ENCODE measurements at regions not wholly inside any gene's neighbourhood (a gene's known extent, or its start where the extent isn't known, plus 50 kb on each side); places are given as distances from the start of the nearest gene placed in this dataset.
"Not testable (repeated sequence)": the region's sequence is repeated elsewhere in the genome, so short reads cannot be mapped to it uniquely, and the experiment has no call there.

DNA sequence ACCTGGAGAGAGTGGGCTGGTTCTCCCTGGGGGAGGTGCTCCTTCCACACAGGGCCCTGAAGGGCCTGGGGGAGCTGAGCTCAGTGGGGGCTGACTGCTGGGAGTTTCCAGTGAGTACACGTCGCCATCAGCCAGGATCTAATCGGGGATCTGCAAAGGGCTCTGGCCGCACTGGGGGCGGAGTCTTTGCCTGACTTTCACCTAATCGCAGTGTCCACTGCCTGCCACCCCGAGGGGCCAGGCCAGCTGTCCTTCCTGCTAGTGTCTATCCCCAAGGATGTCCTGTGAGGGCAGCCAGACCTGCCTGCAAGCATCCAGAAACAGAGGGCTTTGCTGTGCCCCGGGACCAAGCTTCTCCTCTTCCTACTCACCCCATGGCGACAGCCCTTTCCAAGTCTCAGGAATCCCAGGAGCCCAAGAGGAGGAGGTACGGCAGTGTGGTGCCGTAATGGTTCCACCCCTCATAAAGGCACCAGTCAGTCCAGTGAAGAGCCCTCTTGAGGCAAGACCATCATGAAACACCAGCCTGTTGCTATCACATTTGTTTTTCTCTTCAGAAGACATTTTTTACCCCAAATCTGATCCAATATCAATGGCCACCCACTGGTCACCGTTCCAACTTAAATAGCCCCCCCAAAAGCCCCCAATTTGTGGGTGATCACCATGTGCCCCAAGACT is 243.1 kb upstream of the ECI2 start:
- DNase-seq (ENCODE audit: low read depth): no peak

- no peak for DNase-seq (ENCODE audit: low read depth)
These were observed 242.2 kb upstream of the ECI2 start for GRCh38 chr6:4377603-4378002.

GRCh38 chr6:4374216-4374615 is 238.8 kb upstream of the ECI2 start:
- no peak for DNase-seq (ENCODE audit: low read depth)

GRCh38 chr6:4372866-4373265 is 237.5 kb upstream of the ECI2 start:
- DNase-seq (ENCODE audit: low read depth): no peak

- peak; percentile 40 for DNase-seq (ENCODE audit: low read depth)
These were observed 236.0 kb upstream of the ECI2 start for GRCh38 chr6:4371207-4371921.

DNA sequence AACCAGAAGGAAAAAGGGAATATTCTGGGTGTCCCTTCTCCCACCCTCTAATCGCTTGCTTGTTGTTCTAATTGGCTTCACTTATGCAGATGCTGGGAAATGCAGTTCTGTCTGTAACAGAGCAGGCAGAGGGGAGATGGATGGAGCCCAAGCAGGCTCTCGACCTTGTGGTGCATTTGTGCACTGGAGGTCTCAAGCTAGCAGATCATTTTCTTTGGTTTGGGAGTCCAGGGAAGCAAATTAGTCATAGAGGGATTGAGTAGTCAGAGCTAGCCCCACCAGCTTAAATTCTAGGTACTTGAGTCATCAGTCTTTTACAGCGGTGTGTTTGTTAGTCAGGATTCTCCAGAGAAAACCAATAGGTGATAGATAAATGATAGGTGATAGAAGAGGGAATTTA is 234.7 kb upstream of the ECI2 start:
- DNase-seq (ENCODE audit: low read depth): peak; percentile 55

GRCh38 chr6:4369616-4370015 is 234.2 kb upstream of the ECI2 start:
- peak; percentile 20 for DNase-seq (ENCODE audit: low read depth)

GRCh38 chr6:4368649-4369048 is 233.3 kb upstream of the ECI2 start:
- no peak for DNase-seq (ENCODE audit: low read depth)

DNA sequence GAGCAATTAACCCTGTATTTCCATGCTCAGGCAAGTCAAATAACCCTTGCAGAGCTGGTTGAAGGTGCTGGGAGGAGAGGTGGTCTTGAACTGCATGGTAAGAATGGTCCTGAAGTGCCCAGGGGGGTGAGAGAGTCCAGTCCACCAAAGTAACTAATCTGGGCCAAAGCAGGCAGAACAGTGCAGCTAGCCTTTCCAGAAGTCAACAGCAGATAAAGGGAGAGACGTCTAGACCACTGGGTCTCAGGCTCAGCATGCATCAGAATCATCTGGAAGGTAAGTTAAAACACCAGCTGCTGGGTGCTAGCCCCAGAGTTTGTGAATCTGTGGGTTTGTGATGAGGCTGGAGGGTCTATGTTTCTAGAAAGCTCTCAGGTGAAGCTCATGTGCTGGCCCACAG is 232.3 kb upstream of the ECI2 start:
- no peak for DNase-seq (ENCODE audit: low read depth)

- DNase-seq (ENCODE audit: low read depth): no peak
These were observed 231.4 kb upstream of the ECI2 start for GRCh38 chr6:4366635-4367395.

GRCh38 chr6:4365686-4366085 is 230.3 kb upstream of the ECI2 start:
- no peak for DNase-seq (ENCODE audit: low read depth)

DNA sequence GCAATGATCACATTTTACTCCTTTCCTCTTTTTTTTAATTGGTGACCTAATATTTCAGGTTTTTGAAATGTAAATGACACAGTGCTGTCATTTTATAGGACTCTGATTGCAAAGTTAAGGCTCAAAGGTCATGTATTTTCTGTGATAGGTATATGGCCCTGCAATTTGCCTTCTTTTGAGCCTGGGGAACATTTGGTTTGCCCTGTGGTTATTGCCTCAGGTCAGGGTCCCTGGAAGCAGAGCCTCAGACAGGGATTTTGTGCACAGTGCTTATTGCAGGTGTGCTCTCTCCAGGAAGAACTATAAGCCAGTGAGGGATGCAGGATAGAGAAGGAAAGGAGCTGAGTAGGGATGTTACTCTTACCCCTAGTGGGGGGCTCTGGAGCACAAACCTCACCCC is 229.3 kb upstream of the ECI2 start:
- no peak for DNase-seq (ENCODE audit: low read depth)

DNA sequence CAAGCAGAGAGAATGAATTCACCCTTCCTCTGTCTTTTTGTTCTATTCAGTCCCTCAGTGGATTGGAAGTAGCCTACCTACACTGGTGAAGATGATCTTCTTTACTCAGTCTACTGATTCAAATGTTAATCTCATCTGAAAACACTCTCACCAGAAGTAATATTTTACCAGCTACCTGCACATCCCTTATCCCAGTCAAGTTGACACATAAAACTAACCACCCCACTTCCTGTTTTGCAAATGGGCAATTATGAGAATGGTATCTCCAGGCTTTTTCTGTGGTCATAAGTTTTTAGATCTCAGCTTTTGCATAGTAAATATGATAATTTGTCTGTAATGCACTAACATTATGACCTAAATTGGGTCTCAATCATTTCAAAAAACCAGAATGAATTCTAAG is 228.8 kb upstream of the ECI2 start:
- no peak for DNase-seq (ENCODE audit: low read depth)

GRCh38 chr6:4363656-4364055 is 228.3 kb upstream of the ECI2 start:
- DNase-seq (ENCODE audit: low read depth): no peak

DNA sequence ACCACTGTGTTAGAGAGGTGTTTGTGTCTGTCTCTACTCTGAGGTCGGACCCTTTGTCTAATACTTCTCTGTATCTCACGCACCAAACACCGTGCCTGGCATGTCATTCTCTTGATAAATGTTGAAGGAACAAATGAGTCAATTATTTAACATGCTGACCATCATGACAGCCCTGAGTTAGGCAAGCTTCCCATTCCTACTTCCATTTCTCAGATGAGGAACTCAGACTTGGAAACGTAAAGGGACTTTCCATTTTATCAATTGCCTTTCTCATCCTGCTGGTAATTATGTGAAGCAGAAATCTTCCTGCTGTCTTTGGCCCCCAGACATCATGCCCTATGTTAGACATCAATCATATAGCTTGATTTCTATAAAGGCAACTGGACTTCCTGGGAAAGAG is 227.0 kb upstream of the ECI2 start:
- DNase-seq (ENCODE audit: low read depth): no peak

DNA sequence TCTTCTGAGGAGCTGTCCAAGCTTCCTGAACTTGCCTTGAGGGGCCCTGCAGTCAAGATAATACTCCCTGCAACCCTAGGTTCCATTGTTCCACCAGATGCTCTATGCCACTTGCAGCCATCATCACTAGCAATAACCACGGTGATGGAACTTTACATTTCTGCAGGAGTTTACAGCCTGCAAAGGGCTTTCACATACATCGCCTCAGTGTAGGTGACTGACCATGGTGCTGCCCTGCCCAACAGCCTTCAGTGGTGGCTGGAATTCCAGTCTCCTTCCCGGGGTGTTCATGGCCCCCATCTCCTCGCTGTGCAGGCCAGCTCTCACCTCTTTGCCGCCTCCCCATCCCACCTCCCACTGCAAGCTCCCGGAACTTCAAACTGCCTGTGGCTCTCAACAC is 225.5 kb upstream of the ECI2 start:
- no peak for DNase-seq (ENCODE audit: low read depth)

DNA sequence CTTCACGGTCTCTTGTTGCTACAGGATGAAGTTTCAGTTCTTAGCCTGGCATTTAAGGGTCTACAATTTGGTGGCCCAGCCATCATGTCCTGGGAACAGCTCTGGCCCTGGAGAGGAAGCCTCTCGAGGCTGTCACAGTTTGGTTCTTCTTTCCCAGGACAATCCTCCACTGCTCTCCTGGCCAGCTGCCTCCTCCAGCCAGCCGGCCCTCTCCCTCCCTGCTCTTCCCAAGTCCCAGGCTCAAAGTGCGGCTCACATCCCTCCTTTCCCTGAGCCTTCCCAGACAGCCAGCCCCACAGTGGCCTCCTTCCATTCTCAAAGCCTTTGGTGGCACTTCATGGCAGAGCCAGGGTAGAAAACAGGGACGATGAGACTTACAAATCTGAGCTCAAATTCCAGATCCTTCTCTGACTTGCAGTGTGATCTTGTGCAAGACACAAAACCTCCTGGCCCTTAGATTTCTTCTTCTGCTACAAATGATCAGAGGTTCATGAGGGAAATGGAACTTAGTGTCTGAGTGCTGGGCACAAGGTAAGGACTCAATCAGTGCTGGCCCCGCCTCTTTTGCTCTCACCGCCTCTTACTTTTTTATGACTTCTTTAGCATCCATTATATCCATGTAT is 223.8 kb upstream of the ECI2 start:
- DNase-seq (ENCODE audit: low read depth): no peak

DNA sequence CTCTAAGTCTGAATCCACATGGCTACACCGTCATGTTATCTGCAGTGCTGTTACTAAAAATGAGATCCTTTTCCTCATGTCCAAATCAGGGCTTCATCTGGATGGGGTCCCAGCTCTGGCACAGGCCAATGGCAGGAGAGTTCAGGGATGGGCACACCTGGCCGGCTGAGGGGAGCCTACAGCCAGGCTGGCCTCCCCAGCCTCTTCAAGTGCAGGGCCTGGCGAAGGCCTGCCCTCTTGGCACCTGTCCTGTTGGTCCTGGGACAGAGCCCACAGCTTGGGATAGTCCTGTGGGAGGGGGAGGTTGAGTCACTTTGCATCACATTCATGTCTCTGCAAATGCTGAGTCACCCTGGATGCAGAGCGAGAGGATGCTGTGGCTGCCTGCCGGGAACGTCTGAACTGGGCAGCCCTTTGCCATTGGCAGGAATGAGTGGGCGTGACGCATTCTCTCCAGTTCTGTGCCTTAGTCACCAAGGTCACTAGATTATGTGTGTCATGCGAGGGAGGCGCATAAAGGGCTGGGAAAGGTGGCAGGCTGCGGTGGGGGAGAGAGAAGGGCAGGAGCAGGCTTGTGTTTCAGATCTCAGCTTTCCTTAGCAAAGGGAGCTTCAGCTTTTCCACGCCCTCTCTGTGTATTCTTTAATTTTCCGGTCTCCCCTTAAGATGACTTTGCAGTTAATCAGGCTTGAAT is 223.2 kb upstream of the ECI2 start:
- peak; percentile 91 for DNase-seq (ENCODE audit: low read depth)

GRCh38 chr6:4357660-4358152 is 222.3 kb upstream of the ECI2 start:
- not testable (repeated sequence) for DNase-seq (ENCODE audit: low read depth)

GRCh38 chr6:4356899-4357659 is 221.7 kb upstream of the ECI2 start:
- no peak for DNase-seq (ENCODE audit: low read depth)

DNA sequence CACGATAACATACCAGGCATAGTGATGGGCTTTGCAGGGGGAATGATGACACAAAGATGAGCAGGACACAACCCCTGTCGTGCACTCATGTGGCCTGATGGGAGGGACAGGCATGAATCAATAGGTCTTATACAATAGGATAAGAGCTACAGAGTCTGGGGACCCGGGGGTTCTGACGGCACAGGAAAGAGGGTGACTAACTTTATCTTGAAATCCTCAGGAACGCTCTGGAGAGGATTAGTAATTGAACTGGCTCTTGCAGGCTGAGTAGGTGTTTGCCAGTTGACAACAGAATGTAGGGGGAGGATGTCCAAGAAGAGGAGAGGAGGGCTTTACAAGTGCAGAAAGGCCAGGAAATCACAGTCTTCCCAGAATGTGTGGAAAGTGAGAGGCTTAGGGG is 219.9 kb upstream of the ECI2 start:
- peak; percentile 46 for DNase-seq (ENCODE audit: low read depth)

Measured in HS-27A (cell line).